WTC11 (cell line): ENCODE measurements at regions not wholly inside any gene's neighbourhood (a gene's known extent, or its start where the extent isn't known, plus 50 kb on each side); places are given as distances from the start of the nearest gene placed in this dataset.

Source experiments
- ATAC-seq: fragments of 200-7000 bp; cut with Tn5 transposase; 2 replicates; pipeline ENCODE4 v1.10.0; 2021; ENCODE audit warnings: mild to moderate bottlenecking, moderate library complexity
- CTCF ChIA-PET: fragments of 300-600 bp; sonication (Branson Sonifier 250); formaldehyde crosslinking; loops from one replicate; lab custom pipeline; 2021; ENCODE audit warnings: antibody characterized with exemption; lab: Charles Lee
- POLR2A ChIA-PET: fragments of 350-600 bp; sonication (Branson Sonifier 250); formaldehyde crosslinking; loops from one replicate; lab custom pipeline; 2021; ENCODE audit warnings: antibody characterized with exemption; lab: Charles Lee
- DNase-seq: peaks from one replicate; pipeline ENCODE4 v3.0.0; 2021; ENCODE audit warnings: low spot score
- H3K27ac Mint-ChIP-seq: 2 replicates; pipeline ENCODE4 v1.8.0; 2021; ENCODE audit warnings: mixed read lengths
- H3K27me3 Mint-ChIP-seq: 2 replicates; pipeline ENCODE4 v1.8.0; 2021; ENCODE audit warnings: low read depth, mild to moderate bottlenecking, moderate library complexity, mixed read lengths
- H3K36me3 Mint-ChIP-seq: 2 replicates; pipeline ENCODE4 v1.8.0; 2021; ENCODE audit warnings: mixed read lengths
- H3K4me1 Mint-ChIP-seq: 2 replicates; pipeline ENCODE4 v1.8.0; 2022; ENCODE audit warnings: mixed read lengths
- H3K4me3 Mint-ChIP-seq: 2 replicates; pipeline ENCODE4 v1.8.0; 2021; ENCODE audit warnings: mild to moderate bottlenecking, moderate library complexity, mixed read lengths
- H3K9me3 Mint-ChIP-seq: 2 replicates; pipeline ENCODE4 v1.8.0; 2021; ENCODE audit warnings: mixed read lengths
- CBFB ChIP-seq: sonication (generic); formaldehyde crosslinking; IDR thresholded peaks from 2 replicates; pipeline ENCODE4 v1.8.1; 2022; ENCODE audit warnings: mild to moderate bottlenecking, low read depth, missing genetic modification reagents
- CREB1 ChIP-seq: sonication (generic); formaldehyde crosslinking; IDR thresholded peaks from 2 replicates; pipeline ENCODE4 v1.8.0; 2023; ENCODE audit warnings: mild to moderate bottlenecking, missing genetic modification reagents
- CREM ChIP-seq: sonication (generic); formaldehyde crosslinking; IDR thresholded peaks from 2 replicates; pipeline ENCODE4 v1.8.1; 2022; ENCODE audit warnings: mild to moderate bottlenecking, missing genetic modification reagents, moderate library complexity
- ELF4 ChIP-seq: sonication (generic); formaldehyde crosslinking; IDR thresholded peaks from 2 replicates; pipeline ENCODE4 v1.8.1; 2022; ENCODE audit warnings: low read depth, mild to moderate bottlenecking, moderate library complexity, missing genetic modification reagents
- EMX1 ChIP-seq: fragments of 250-450 bp; sonication (Bioruptor Pico); IDR thresholded peaks from 2 replicates; pipeline ENCODE4 v1.8.0; 2021; ENCODE audit warnings: mild to moderate bottlenecking
- ESRRA ChIP-seq: sonication (generic); formaldehyde crosslinking; IDR thresholded peaks from 2 replicates; pipeline ENCODE4 v1.8.1; 2022; ENCODE audit warnings: mild to moderate bottlenecking, missing genetic modification reagents, borderline replicate concordance
- GRHL2 ChIP-seq: fragments of 250-450 bp; sonication (Bioruptor Pico); IDR thresholded peaks from 2 replicates; pipeline ENCODE4 v1.8.0; 2022; ENCODE audit warnings: mild to moderate bottlenecking, moderate library complexity; ENCODE audit not compliant: insufficient replicate concordance, severe bottlenecking
- GTF2I ChIP-seq: fragments of 250-450 bp; sonication (Bioruptor Pico); conservative IDR thresholded peaks from 2 replicates; pipeline ENCODE4 v1.4.0; 2021; ENCODE audit warnings: mild to moderate bottlenecking
- HMGA2 ChIP-seq: fragments of 250-450 bp; sonication (Bioruptor Pico); IDR thresholded peaks from 2 replicates; pipeline ENCODE4 v1.4.0; 2021; ENCODE audit warnings: mild to moderate bottlenecking, moderate library complexity
- JUN ChIP-seq: sonication (generic); formaldehyde crosslinking; IDR thresholded peaks from 2 replicates; pipeline ENCODE4 v1.8.0; 2023; ENCODE audit warnings: mild to moderate bottlenecking, missing genetic modification reagents
- MXD4 ChIP-seq: fragments of 250-450 bp; sonication (Bioruptor Pico); IDR thresholded peaks from 2 replicates; pipeline ENCODE4 v1.8.0; 2021; ENCODE audit warnings: mild to moderate bottlenecking, moderate library complexity, borderline replicate concordance
- MYBL2 ChIP-seq: sonication (generic); formaldehyde crosslinking; IDR thresholded peaks from 2 replicates; pipeline ENCODE4 v1.8.1; 2023; ENCODE audit warnings: mild to moderate bottlenecking, moderate library complexity, missing genetic modification reagents
- NR3C1 ChIP-seq: sonication (generic); formaldehyde crosslinking; conservative IDR thresholded peaks from 2 replicates; pipeline ENCODE4 v1.8.1; 2023; ENCODE audit warnings: low read depth, mild to moderate bottlenecking, missing genetic modification reagents
- OVOL2 ChIP-seq: fragments of 250-450 bp; sonication (Bioruptor Pico); IDR thresholded peaks from 2 replicates; pipeline ENCODE4 v1.9.0; 2021; ENCODE audit warnings: mild to moderate bottlenecking, borderline replicate concordance
- RELA ChIP-seq: sonication (generic); formaldehyde crosslinking; IDR thresholded peaks from 2 replicates; pipeline ENCODE4 v1.8.1; 2022; ENCODE audit warnings: missing genetic modification reagents, mild to moderate bottlenecking, borderline replicate concordance
- RORB ChIP-seq: fragments of 250-450 bp; sonication (Bioruptor Pico); IDR thresholded peaks from 2 replicates; pipeline ENCODE4 v1.9.0; 2021; ENCODE audit warnings: mild to moderate bottlenecking
- SMAD3 ChIP-seq: sonication (generic); formaldehyde crosslinking; IDR thresholded peaks from 2 replicates; pipeline ENCODE4 v1.8.0; 2022; ENCODE audit warnings: missing genetic modification reagents, mild to moderate bottlenecking, borderline replicate concordance
- SOX15 ChIP-seq: fragments of 250-450 bp; sonication (Bioruptor Pico); IDR thresholded peaks from 2 replicates; pipeline ENCODE4 v1.9.0; 2021; ENCODE audit warnings: mild to moderate bottlenecking
- TEAD1 ChIP-seq: sonication (generic); formaldehyde crosslinking; IDR thresholded peaks from 2 replicates; pipeline ENCODE4 v1.8.0; 2022; ENCODE audit warnings: mild to moderate bottlenecking, missing genetic modification reagents
- ZNF317 ChIP-seq: sonication (generic); formaldehyde crosslinking; IDR thresholded peaks from 2 replicates; pipeline ENCODE4 v1.8.1; 2023; ENCODE audit warnings: low read depth, mild to moderate bottlenecking, moderate library complexity, missing genetic modification reagents, borderline replicate concordance
- ZNF396 ChIP-seq: fragments of 250-450 bp; sonication (Bioruptor Pico); IDR thresholded peaks from 2 replicates; pipeline ENCODE4 v1.8.0; 2021; ENCODE audit warnings: mild to moderate bottlenecking, moderate library complexity, borderline replicate concordance
- ZNF671 ChIP-seq: fragments of 250-450 bp; sonication (Bioruptor Pico); IDR thresholded peaks from 2 replicates; pipeline ENCODE4 v1.8.0; 2021; ENCODE audit warnings: mild to moderate bottlenecking
- TF ChIP-seq, protein P1 (sequence below): fragments of 250-450 bp; sonication (Bioruptor Pico); IDR thresholded peaks from 2 replicates; pipeline ENCODE4 v1.9.0; 2021; ENCODE audit warnings: mild to moderate bottlenecking
- TF ChIP-seq, protein P2 (sequence below): sonication (generic); formaldehyde crosslinking; IDR thresholded peaks from 2 replicates; pipeline ENCODE4 v1.8.0; 2023; ENCODE audit warnings: missing genetic modification reagents
- TF ChIP-seq, protein P3 (sequence below): sonication (generic); formaldehyde crosslinking; IDR thresholded peaks from 2 replicates; pipeline ENCODE4 v1.8.1; 2023; ENCODE audit warnings: mild to moderate bottlenecking, missing genetic modification reagents, borderline replicate concordance
- TF ChIP-seq, protein P4 (sequence below): sonication (generic); formaldehyde crosslinking; IDR thresholded peaks from 2 replicates; pipeline ENCODE4 v1.8.1; 2023; ENCODE audit warnings: mild to moderate bottlenecking, moderate library complexity, missing genetic modification reagents
- TF ChIP-seq, protein P5 (sequence below): sonication (generic); formaldehyde crosslinking; conservative IDR thresholded peaks from 2 replicates; pipeline ENCODE4 v1.8.1; 2023; ENCODE audit warnings: mild to moderate bottlenecking, low read depth, missing genetic modification reagents, moderate library complexity

DNA sequence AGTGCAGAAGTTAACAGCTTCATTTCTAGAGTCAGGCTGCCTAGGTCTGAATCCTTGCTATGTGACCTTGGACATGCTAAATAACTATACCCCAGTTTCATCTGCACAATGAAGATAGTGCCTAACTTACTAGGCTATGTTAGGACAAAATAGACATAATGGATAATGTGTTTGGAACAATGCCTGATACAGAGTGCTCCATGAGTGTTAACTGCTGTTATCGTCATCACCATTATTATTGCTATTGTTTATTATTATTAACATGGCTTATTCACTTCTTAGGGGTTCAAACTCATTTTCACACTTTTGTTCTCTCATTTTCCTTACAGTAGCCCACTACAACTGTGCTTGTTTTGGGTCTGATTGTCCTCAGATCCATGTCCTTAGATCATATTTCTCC is 467.7 kb downstream of the SH2D1A start:
- H3K4me1 Mint-ChIP-seq, result no peaks in the 10 kb centered on the region
- H3K4me3 Mint-ChIP-seq, result no peak overlapping the region
- no peak overlapping the region for H3K27ac Mint-ChIP-seq
- H3K27me3 Mint-ChIP-seq, result no peaks in the 10 kb centered on the region
- H3K36me3 Mint-ChIP-seq, result no peaks in the 10 kb centered on the region
- DNase-seq (no peak), ATAC-seq (no peak)
- POLR2A ChIA-PET, result no interaction called here
- TF ChIP-seq CREB1 (CRISPR knock-in tag) (no peak), OVOL2 (no peak), ESRRA (CRISPR knock-in tag) (no peak), CBFB (CRISPR knock-in tag) (no peak), JUN (CRISPR knock-in tag) (no peak), MXD4 (CRISPR knock-in tag) (no peak), MYBL2 (no peak), ZNF671 (no peak), ZNF317 (CRISPR knock-in tag) (no peak), ELF4 (CRISPR knock-in tag) (no peak)
- peaks cover 12% of the 10 kb centered on the region; the same call in 1 of the 2 replicates for H3K9me3 Mint-ChIP-seq
- CTCF ChIA-PET, result no interaction called here

DNA sequence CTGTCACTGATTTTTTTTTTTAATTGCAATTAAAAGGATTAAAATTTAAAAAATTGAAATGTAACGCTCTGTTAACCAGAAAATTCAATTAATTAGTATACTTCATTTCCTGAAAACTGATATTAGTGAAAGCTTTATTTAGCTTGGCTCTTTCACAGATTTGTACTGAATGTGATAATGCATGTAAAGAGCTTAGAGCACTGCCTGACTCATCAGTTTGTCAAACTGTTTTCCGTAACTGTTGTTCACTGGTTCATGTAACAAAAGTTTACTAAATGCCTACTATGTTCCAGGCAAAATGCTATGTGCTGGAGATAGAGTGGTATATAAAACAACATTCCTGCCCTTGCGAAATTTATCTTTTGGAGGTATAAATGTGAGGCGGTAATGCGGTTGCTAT is 471.7 kb downstream of the SH2D1A start:
- CTCF ChIA-PET, result no interaction called here
- Mint-ChIP-seq H3K4me1 (no peaks in the 10 kb centered on the region), H3K27me3 (no peaks in the 10 kb centered on the region), H3K36me3 (no peaks in the 10 kb centered on the region), H3K9me3 (no peaks in the 10 kb centered on the region), H3K4me3 (no peak overlapping the region), H3K27ac (no peak overlapping the region)
- ATAC-seq (no peak), DNase-seq (no peak)
- POLR2A ChIA-PET, result interaction anchor here (0.6 kb wide), 1 partner anchor 425 kb away, joined by 3 read pairs; no protein-coding TSS in a partner anchor
- TF ChIP-seq, protein P1, sequence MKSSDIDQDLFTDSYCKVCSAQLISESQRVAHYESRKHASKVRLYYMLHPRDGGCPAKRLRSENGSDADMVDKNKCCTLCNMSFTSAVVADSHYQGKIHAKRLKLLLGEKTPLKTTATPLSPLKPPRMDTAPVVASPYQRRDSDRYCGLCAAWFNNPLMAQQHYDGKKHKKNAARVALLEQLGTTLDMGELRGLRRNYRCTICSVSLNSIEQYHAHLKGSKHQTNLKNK, result no peak
- TF ChIP-seq JUN (CRISPR knock-in tag) (no peak), RORB (CRISPR knock-in tag) (no peak), NR3C1 (CRISPR knock-in tag) (no peak), TEAD1 (CRISPR knock-in tag) (no peak), EMX1 (CRISPR knock-in tag) (no peak)
- TF ChIP-seq, protein P2, sequence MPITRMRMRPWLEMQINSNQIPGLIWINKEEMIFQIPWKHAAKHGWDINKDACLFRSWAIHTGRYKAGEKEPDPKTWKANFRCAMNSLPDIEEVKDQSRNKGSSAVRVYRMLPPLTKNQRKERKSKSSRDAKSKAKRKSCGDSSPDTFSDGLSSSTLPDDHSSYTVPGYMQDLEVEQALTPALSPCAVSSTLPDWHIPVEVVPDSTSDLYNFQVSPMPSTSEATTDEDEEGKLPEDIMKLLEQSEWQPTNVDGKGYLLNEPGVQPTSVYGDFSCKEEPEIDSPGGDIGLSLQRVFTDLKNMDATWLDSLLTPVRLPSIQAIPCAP (CRISPR knock-in tag), result no peak
- TF ChIP-seq, protein P3, sequence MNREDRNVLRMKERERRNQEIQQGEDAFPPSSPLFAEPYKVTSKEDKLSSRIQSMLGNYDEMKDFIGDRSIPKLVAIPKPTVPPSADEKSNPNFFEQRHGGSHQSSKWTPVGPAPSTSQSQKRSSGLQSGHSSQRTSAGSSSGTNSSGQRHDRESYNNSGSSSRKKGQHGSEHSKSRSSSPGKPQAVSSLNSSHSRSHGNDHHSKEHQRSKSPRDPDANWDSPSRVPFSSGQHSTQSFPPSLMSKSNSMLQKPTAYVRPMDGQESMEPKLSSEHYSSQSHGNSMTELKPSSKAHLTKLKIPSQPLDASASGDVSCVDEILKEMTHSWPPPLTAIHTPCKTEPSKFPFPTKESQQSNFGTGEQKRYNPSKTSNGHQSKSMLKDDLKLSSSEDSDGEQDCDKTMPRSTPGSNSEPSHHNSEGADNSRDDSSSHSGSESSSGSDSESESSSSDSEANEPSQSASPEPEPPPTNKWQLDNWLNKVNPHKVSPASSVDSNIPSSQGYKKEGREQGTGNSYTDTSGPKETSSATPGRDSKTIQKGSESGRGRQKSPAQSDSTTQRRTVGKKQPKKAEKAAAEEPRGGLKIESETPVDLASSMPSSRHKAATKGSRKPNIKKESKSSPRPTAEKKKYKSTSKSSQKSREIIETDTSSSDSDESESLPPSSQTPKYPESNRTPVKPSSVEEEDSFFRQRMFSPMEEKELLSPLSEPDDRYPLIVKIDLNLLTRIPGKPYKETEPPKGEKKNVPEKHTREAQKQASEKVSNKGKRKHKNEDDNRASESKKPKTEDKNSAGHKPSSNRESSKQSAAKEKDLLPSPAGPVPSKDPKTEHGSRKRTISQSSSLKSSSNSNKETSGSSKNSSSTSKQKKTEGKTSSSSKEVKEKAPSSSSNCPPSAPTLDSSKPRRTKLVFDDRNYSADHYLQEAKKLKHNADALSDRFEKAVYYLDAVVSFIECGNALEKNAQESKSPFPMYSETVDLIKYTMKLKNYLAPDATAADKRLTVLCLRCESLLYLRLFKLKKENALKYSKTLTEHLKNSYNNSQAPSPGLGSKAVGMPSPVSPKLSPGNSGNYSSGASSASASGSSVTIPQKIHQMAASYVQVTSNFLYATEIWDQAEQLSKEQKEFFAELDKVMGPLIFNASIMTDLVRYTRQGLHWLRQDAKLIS (CRISPR knock-in tag), result no peak
- TF ChIP-seq, protein P4, sequence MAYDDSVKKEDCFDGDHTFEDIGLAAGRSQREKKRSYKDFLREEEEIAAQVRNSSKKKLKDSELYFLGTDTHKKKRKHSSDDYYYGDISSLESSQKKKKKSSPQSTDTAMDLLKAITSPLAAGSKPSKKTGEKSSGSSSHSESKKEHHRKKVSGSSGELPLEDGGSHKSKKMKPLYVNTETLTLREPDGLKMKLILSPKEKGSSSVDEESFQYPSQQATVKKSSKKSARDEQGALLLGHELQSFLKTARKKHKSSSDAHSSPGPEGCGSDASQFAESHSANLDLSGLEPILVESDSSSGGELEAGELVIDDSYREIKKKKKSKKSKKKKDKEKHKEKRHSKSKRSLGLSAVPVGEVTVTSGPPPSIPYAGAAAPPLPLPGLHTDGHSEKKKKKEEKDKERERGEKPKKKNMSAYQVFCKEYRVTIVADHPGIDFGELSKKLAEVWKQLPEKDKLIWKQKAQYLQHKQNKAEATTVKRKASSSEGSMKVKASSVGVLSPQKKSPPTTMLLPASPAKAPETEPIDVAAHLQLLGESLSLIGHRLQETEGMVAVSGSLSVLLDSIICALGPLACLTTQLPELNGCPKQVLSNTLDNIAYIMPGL (CRISPR knock-in tag), result no peak

DNA sequence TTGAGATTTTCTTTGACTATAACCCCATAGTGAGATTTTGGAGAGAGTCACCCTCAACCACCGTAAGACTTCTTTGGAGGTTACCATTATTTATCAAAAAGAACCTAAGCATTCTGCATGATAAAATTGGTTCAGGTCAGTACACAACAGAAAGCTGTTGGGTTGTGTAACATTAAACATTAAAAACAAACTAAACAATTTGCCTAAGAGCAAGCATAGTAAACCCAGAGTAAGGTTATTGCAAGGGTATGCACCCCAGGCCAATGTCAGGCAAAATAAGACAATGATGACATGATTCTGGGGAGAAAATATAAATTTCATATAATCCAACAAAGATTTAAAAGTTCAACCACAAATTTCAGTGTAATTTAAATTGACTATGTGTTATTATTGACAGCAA is 472.4 kb downstream of the SH2D1A start:
- H3K4me3 Mint-ChIP-seq, result no peak overlapping the region
- no peak overlapping the region for H3K27ac Mint-ChIP-seq
- ATAC-seq (no peak), DNase-seq (no peak)
- no peaks in the 10 kb centered on the region for H3K27me3 Mint-ChIP-seq
- no peaks in the 10 kb centered on the region for H3K9me3 Mint-ChIP-seq
- no peaks in the 10 kb centered on the region for H3K36me3 Mint-ChIP-seq
- POLR2A ChIA-PET, result no interaction called here
- no peaks in the 10 kb centered on the region for H3K4me1 Mint-ChIP-seq
- CTCF ChIA-PET, result no interaction called here
- TF ChIP-seq ZNF396 (no peak), HMGA2 (no peak), SMAD3 (no peak), GRHL2 (no peak), GTF2I (CRISPR knock-in tag) (no peak), CREM (CRISPR knock-in tag) (no peak), ZNF671 (no peak), RELA (CRISPR knock-in tag) (no peak), SOX15 (no peak)
- TF ChIP-seq, protein P5, sequence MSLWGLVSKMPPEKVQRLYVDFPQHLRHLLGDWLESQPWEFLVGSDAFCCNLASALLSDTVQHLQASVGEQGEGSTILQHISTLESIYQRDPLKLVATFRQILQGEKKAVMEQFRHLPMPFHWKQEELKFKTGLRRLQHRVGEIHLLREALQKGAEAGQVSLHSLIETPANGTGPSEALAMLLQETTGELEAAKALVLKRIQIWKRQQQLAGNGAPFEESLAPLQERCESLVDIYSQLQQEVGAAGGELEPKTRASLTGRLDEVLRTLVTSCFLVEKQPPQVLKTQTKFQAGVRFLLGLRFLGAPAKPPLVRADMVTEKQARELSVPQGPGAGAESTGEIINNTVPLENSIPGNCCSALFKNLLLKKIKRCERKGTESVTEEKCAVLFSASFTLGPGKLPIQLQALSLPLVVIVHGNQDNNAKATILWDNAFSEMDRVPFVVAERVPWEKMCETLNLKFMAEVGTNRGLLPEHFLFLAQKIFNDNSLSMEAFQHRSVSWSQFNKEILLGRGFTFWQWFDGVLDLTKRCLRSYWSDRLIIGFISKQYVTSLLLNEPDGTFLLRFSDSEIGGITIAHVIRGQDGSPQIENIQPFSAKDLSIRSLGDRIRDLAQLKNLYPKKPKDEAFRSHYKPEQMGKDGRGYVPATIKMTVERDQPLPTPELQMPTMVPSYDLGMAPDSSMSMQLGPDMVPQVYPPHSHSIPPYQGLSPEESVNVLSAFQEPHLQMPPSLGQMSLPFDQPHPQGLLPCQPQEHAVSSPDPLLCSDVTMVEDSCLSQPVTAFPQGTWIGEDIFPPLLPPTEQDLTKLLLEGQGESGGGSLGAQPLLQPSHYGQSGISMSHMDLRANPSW (CRISPR knock-in tag), result no peak
